Skin of body (tissue), 1 donor: ENCODE measurements at regions not wholly inside any gene's neighbourhood (a gene's known extent, or its start where the extent isn't known, plus 50 kb on each side); places are given as distances from the start of the nearest gene placed in this dataset.
"Not testable (repeated sequence)": the region's sequence is repeated elsewhere in the genome, so short reads cannot be mapped to it uniquely, and the experiment has no call there.

Experiments
- DNase-seq: peaks from one replicate; lab custom pipeline; 2025; lab: John Stamatoyannopoulos, UW

DNA sequence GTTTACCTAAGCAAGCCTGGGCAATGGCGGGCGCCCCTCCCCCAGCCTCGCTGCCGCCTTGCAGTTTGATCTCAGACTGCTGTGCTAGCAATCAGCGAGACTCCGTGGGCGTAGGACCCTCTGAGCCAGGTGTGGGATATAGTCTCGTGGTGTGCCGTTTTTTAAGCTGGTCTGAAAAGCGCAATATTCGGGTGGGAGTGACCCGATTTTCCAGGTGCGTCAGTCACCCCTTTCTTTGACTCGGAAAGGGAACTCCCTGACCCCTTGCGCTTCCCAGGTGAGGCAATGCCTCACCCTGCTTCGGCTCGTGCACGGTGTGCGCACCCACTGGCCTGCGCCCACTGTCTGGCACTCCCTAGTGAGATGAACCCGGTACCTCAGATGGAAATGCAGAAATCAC is 442.6 kb upstream of the MTPN start:
- DNase-seq, result not testable (repeated sequence)

DNA sequence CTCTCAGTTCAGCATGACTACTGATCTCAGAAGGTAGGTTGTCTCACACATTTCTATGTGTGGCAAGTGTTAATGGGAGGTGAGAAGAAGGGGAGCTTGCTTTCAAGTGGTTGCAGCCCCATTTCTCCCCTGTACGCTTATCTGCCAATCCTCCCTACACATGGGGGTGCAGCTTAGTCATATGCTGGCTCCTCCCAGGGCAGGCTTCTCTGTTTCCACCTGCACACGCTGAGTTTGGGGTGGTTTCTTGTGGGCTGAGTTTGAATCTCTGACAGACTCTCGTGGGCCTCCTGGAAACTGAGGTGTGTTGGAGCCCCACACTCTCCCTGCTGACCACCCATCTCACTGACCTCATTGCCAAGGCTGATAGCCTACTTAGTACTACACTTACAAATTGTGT is 435.8 kb upstream of the MTPN start:
- DNase-seq, result no peak

DNA sequence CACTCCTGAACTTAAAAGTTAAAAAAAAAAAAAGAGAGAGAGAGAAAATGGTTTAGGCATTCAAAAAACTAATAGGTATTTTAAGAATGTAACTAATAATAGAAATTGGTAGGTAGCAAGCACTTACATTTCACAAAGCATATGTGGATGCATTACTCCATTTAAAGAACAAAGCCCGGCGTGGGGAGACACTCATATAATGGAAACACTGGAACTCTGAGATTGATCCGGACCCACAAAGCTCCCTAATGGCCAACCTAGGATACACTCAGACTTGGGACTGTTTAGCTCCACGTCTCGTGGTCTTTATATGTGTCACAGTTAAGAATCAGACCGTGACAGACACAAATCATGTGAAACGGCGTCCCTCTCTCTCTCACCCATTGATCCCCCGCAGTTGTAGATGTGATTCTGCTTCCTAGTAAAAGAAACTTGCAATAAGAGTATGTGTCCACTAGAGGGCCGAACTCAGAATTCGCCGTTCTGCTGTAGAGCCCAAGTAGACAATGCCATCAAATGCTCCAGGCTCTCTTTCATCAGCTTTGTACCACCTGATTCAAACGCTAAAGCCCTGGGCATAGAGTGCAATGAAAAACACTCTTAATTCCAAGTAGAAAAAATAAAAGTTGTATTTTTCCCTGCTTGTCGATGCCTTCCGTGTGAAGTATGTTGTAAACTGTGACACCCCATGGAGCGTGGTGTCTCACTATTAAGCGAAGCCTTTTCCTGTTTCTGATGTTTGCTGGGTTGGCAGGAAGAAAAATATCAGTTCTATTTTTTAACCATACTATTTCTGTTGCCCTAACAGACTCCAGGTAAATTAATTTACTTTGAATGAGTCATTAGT is 429.0 kb upstream of the MTPN start:
- DNase-seq, result peak; percentile 14

DNA sequence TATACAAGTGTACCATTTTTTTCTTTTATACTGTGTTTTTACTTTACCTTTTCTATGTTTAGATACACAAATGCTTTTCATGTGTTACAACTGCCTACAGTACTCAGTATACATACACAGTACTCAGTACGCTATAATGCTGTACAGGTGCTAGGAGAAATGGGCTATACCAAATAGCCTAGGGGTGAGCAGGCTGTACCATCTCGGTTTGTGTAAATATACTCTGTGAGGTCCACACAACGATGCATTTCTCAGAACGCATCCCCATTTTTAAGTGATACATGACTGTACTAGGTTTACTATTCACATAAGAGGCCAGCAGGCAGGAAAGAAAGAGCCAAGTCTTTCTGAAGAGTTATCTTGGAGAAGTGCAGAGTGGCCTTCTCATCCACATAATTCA is 426.4 kb upstream of the MTPN start:
- no peak for DNase-seq

DNA sequence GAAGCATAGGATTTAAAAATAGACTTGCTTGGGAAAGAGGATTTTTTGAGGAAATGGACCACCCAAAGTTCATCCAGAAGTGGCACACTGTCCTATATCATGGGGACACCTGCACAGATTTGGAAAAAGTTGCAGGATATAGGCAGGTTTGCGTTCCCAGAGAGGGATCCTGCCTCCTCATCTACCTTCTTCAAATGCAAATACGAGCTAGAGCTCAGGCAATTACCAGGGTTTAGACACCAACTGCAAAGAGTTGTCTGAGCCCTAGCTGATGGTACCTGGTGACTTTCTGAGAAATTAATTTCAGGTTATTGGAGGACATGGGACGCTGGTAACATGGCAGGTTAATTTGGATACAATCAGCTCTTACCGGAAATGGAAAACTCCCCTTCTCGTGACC is 423.7 kb upstream of the MTPN start:
- DNase-seq, result no peak

DNA sequence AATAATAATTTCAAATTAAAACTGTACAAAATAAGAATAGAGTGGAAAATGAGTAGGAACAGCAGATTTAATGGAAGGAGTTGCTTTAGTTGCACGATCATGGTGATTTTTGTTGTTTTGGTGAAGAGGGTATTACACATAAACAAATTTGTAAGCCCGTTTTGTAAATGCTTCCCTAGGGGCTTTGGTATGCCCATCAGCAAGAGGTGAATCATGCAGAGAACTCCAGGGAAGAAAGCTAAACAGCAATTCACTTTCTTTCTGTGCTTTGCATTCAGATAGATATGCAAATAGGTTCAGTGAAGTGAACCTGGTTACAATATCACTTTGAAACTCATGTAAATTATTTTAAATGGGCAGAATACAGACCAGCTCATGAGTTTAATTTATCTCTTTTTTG is 422.2 kb upstream of the MTPN start:
- DNase-seq, result no peak

DNA sequence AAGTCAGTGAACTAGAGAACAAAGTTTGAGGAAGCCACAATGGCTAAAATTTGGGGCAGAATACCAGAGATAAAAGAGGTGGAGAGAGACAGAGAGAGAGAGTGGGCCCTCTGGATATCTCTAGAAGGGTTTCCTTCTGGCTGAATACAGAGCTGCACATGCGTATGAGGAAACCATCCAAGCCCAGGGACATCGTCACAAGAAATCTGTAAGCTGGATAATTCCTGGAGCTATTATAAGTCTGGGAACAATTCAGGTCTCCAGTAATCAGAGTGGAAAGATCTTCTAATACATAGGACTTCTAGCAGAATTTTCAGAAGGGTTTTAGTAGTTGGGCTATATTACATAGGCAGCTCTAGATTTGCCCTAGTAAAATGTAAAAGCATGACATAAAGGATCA is 415.7 kb upstream of the MTPN start:
- DNase-seq, result no peak

DNA sequence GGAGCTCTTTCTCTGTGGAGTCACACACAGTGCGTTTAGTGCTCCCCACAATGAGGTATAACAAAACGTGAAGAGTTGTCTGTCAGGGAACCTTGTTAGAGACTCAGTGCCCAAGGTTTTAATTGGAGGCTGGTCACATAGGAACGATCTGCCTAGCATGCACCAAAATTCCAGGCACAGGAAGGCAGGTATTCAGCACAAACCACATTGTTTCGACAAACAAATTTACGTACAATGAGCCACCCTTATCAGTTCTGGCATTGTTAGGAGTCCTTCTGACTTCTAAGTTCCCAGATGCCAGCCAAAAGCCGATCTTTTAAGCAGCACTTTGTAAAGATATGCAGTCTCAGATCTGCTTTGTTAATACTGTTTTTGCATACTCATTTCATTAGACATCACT is 414.2 kb upstream of the MTPN start:
- no peak for DNase-seq

DNA sequence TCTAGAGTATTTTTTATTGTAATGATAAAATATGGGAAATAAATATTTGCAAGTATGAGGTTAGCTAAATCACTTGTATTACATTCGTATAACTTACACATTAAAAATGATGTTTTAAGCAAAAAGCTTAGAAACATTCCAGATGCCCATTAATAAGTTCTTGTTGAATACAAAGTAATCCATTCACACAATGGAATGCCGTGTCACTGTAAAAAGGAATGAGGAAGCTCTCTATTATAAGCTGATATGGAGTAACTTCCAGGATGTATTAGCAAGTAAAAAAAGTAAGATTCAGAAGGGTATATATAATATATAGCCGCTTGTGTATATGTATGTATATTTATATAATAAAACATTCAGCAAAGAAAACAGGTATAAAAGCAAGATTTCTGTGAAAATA is 412.8 kb upstream of the MTPN start:
- no peak for DNase-seq

DNA sequence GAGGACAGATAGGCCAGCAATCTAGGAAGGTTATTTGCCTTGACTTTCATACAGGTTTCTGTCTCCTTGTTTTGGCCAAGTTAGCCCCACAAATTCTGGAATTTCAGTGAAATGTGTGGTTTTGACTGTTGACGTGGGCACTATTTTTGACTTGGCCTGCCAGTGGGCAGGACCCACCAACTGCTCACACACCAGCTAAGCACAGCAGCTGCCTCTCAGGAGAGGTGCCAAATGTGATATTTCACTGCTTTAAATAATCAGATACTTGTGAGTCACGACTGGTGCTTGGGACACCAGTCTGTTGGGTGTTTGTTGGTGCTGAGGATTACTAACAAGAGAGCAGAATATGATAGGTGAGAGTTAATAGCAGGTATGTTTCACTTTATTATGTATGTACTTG is 409.7 kb upstream of the MTPN start:
- DNase-seq, result no peak

DNA sequence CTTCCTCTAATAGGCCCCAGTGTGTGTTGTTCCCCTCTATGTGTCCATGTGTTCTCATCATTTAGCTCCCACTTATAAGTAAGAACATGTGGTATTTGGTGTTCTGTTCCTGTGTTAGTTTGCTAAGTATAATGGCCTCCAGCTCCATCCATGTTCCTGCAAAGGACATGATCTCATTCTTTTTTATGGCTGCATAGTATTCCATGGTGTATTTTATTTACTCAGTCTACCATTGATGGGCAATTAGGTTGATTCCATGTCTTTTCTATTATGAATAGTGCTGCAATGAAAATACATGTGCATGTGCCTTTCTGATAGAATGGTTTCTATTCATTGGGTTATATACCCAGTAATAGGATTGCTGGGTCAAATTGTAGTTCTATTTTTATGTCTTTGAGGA is 394.2 kb upstream of the MTPN start:
- not testable (repeated sequence) for DNase-seq

DNA sequence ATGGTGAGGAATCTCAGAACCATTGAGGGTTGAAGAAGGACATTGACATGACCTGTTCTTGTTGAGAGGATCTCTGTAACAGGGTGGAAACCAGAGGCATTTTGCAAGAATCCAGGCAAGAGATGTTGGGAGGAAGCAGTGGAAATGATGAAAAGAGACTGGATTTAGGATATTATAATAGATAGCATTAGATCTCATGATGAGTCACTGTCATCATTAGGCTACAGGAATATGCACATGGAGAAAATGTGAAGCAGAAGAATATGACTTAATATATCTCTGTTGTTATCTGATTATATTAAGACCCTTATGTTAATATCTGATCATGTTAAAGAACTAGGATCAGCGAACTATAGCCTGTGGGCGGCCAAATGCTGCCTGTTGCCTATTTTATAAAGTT is 393.0 kb upstream of the MTPN start:
- no peak for DNase-seq

DNA sequence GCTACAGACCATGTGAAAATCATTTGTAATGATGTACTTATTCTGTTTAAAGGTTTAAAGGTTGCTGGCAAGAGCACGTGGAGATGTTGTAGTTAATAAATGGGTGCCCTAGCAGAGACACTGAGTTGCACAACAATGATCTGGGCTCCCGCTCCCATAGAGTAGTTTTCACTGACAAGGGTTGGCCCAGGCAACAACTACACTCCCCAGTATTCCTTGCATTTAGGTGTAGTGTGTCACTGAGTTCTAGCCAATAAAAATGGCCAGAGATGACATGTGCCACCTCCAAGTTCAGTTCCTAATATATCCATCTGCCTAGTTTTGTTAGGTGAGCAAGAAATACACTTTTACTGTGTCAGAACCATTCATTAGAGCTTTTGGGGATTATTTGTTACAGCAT is 392.1 kb upstream of the MTPN start:
- no peak for DNase-seq

DNA sequence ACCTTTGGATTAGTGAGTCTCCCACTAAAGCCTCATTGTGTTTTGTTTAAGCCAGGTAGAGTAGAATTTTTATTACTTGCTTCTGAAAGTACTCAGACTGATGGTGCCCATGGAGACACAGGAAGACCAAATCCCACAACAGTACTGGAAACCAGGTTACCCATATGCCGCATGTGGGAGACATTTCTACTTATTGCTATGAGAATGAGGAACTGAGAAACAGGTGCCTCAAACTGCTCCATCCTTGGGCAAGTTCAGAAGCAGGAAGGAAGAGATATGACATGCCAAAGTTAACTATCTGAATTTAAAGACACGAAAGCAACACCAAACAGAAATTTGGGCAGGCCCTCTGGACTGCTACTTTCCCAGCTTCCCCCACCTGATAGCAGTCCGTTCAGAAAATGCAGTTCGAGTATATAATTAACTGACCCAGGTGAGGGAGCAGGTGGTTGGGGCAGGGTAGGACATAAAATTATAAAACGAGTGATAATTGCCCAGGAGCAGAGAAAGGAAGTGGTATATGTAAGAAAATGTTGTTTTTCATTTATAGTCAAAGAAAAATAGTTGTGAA is 382.3 kb upstream of the MTPN start:
- DNase-seq, result no peak

DNA sequence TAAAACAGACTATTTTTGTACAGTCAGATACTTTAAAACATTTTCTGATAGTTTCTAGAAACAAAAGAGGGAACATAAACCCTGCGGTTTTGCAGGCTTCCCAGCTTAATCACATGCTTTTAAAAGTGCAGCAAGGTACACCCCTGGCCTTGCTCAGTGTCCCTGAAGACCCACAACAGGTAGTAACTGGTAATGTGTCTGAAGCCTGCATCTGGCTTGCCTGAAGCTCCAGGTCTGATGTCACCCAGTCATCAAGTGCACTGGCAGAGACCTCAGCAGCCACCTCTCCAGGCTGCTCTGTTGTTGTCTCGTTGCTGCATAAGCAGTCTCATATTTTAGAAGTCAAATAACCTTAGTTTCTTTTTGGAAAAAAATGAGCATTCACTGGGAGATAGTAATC is 376.1 kb upstream of the MTPN start:
- DNase-seq, result no peak

DNA sequence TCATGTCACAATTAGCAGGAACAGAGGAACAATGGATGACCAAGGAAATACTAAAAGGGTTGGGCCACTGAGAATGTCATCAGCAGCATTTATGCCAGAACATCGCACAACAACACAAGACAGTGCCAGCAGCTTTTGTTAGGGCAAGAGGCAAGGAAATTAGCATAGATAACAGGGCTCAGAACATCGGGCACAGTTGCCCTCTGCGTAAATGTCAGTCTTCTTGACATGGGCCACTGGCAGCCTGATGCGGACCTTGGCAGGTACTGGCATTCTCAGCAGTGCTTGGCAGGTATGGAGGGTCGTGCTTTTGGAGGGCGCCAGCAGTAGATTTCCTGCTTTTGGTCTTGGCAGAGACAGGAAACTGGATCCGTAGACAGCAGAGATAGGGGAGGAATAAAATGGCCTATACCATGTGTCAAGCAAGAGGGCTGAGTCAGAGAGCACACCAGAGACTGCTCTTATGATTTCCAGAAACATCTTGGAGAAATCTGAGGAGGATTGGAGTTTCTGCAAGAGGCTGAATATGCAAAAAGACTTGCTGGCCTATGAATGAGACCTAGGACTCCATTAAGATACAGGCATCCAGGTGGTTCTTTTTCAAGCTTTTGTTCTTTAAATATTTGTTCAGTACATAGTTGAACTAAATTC is 371.5 kb upstream of the MTPN start:
- DNase-seq, result no peak

DNA sequence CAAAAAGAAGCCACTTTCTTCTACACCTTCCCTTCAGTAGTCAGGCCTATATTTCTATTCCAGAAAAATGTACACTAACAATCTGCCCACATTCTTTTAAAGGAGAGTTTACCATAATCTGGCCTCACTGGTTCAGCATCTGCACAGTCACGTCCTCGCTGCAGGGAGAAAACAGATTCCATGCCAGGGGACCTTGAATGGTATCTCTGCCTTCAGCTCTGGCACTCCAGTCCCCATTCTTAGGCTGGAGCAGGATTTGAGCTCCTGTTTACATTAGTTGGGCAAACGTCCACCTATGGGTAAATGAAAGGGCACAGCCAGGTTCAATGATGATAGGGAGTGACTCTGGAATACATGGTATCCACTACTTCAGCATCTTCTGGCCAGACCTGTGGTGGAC is 371.0 kb upstream of the MTPN start:
- DNase-seq, result no peak

DNA sequence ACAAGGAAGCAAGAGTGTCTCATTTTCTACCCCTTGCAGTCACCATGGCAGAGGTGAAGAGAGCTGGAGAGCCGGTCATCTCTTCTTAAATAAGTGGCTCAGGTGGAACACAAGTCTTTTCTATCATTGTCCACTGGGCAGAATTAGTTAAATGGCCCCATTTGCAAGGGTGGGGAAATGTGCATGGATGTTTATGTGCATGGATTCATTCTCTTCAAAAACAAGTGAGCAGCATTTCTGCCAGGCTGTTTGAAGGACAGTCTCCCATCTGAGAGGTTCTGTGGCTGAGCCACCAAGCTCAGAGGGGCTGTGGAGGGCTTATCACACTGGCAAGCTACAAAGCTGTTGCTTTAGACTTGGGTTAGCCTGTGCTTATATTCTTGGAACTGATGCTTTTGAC is 370.3 kb upstream of the MTPN start:
- DNase-seq, result no peak

DNA sequence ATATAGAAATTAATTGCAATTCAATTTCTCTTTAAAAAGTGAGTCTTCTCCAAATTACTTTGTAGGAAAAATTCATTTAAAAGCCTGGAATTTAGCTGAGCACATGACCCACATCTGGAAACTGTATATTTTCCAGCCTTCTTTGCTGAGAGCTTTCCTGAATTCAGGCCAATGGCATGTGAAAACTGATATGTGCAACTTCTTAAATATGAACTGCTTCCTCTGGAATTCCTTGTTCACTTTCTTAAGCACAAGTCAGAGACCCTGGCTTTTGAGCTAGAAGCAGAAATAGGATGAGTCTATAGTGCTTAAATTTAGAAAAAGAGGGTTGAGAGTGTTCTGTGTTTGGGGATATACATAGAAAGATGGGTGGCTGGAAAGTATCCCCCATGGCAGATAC is 365.1 kb upstream of the MTPN start:
- peak; percentile 25 for DNase-seq

DNA sequence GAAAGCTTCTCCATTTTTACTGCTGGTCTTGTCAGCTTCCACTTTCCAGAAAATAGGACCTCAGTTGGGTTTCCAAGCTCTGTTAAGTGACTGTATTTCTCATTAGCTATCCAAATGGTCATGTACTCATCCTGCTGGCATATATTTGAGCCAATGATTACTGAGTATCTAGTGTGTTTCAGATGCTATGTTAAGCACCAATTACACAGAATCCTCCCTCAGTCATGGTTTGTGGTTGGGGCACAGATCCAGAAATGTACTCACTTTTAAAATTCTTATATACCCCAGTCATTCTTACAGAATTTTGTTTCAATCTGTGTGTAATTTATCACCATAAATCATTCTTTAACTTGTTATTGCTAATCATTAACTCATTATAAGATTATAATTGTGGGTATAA is 362.3 kb upstream of the MTPN start:
- DNase-seq, result no peak

DNA sequence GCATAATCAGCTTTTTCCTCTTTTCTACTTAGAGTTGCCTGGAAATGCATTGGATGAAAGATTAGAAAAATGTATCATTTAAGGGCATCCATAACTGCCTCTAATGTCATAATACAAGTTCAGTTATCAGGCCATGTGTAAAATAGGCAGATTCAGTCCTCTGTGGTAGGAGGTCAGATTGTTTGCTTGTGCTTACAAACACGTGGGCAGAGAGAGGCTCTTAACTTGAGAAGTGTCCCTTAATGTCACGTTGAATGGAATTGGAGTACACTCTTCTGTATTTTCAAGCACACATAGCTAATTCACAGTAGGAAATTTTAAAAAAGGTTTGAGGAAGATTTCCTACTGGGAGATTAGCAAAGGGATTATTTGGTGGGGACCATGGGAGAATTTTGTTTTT is 359.8 kb upstream of the MTPN start:
- DNase-seq, result no peak

DNA sequence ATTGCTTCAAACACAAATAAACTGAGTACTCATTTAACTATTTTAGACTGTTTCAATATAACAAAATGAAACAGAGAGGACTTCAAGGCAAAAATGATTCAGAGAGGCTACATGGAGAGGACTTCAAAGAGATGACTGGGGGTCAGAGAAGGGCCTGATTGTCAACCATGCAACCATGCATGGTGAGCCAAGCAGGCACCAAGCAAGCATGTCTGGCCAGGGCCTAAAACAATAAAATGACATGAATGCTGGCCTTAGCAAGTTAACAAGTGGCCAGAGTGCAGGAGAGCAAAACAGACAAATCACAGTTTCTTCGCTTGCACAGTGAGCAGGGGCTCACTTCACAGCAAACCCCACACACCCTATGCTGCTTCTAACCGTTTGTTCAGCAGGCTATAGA is 356.5 kb upstream of the MTPN start:
- DNase-seq, result no peak

DNA sequence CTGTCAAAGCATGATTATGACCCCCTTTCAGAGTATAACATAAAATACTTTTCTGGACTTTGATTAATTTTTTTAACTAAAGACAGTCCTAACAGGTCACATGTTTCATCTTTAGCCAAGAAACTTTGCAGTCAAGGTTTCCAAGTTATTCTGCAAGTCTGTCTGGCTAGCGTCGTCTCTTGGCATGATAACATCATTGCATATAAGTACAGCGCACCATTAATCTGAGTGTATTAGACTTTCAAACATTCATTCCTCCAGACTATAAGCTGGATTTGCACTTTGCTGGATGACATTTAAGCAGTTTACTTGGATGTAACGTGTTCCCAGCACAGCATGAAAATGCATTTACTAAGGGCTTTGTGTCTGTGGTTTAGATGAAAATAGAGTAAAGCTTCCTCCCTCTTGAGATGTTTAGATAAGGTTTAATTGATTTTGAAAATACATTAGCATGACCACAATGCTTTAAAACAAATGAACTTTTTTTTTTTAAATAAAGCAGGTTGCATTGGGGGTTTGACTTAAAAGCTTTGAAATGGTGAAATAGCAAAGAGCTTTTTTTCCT is 349.0 kb upstream of the MTPN start:
- no peak for DNase-seq
